GM21526 (cell line): ENCODE measurements at regions not wholly inside any gene's neighbourhood (a gene's known extent, or its start where the extent isn't known, plus 50 kb on each side); places are given as distances from the start of the nearest gene placed in this dataset.
"Not testable (repeated sequence)": the region's sequence is repeated elsewhere in the genome, so short reads cannot be mapped to it uniquely, and the experiment has no call there.

ENCODE experiments used
- ATAC-seq: cut with Tn5 transposase; IDR thresholded peaks from one replicate; pipeline ENCODE4 v1.9.1; 2021; ENCODE audit warnings: moderate library complexity; ENCODE audit not compliant: unreplicated experiment, low FRiP score

GRCh38 chr15:69751566-69751965 is 298.9 kb downstream of the RPLP1 start:
- no peak for ATAC-seq

DNA sequence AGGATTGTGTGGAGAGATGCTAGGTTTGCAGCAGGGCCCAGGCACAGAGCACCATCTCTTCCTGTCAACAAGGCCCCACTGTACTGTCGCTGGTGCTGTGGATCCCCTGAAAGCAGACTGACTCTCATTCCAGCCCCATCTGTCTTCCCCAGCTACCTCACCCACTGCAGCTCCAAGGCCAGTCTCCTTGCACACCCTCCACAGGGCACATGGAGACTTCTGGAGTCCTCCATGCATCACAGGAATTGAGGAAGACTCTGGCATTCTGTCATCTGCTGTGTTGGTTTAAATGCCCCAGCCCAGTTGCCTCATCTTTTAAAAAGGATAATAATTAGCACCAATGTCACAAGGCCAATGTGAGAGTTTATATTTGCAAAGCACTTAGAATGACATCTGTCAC is 301.2 kb downstream of the RPLP1 start:
- no peak for ATAC-seq

GRCh38 chr15:69754313-69754712 is 301.7 kb downstream of the RPLP1 start:
- ATAC-seq = no peak

- peak; percentile 70 for ATAC-seq
These were observed 303.1 kb downstream of the RPLP1 start for GRCh38 chr15:69755551-69756310.

GRCh38 chr15:69756440-69756839 is 303.8 kb downstream of the RPLP1 start:
- no peak for ATAC-seq

- no peak for ATAC-seq
These were observed 304.6 kb downstream of the RPLP1 start for GRCh38 chr15:69757186-69757585.

GRCh38 chr15:69758291-69758771 is 305.7 kb downstream of the RPLP1 start:
- no peak for ATAC-seq

DNA sequence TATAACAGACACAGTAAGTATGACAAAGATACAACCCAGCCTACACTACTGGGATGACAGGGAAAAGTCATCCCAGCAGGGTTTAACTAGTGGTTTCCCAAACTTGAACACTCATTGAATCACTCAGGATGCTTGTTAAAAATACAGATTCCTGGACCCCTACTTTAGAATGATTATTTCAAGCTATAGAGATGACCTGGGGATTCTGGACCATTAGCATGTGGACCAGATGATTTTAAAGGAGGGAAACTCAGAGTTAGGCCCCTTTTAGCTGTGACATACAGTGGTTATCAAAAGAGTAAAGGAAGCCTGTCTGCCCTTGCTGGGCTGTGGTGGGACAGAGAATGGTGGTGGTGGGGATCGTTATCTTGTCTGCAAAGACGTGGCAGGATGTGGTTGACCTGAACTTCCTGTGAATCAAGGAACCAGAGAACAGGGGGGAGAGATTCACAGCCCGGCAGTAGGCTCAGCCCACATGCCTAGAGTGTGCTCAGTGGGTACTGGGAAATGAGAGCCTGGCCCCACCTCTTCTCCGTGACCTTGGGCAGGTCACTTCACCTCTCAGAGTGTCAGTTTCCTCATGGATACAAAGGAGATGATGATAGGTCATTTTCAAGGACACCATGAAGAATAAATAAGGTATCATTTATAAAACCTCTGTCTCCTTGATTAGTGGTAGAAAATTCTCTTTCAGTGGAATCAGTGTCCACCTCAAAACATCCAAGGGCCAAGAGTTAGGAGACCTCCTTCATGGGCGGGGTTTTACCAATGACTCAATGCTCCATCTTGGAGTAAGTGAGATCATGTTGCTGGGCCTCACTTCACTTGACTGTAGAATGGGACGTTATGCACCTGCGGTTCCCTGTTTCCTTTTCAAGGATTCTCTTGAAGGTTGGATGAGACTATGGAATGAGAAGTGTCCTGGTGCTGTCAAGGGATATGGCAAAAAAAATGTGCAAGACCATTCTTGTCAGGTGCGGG is 306.5 kb downstream of the RPLP1 start:
- ATAC-seq = no peak

GRCh38 chr15:69760258-69760845 is 307.7 kb downstream of the RPLP1 start:
- no peak for ATAC-seq

GRCh38 chr15:69760890-69761568 is 308.4 kb downstream of the RPLP1 start:
- no peak for ATAC-seq

- no peak for ATAC-seq
These were observed 309.9 kb downstream of the RPLP1 start for GRCh38 chr15:69762373-69763148.

- no peak for ATAC-seq
These were observed 311.2 kb downstream of the RPLP1 start for GRCh38 chr15:69763831-69764230.

DNA sequence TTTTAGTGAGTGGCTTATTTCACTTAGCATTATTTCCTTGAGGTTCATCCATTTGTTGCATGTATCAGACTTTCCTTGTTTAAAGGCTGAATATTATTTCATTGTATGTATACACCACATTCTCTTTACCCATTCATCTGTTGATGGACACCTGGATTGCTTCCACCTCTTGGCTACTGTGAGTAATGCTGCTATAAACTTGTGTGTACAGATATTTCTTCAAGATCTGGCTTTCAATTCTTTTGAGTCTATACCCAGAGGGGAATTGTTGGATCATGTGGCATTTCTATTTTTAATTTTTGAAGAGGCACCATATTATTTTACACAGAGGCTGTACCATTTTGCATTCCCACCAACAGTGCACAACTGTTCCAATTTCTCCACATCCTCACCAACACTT is 313.5 kb downstream of the RPLP1 start:
- ATAC-seq = no peak

GRCh38 chr15:69767191-69767590 is 314.6 kb downstream of the RPLP1 start:
- no peak for ATAC-seq

DNA sequence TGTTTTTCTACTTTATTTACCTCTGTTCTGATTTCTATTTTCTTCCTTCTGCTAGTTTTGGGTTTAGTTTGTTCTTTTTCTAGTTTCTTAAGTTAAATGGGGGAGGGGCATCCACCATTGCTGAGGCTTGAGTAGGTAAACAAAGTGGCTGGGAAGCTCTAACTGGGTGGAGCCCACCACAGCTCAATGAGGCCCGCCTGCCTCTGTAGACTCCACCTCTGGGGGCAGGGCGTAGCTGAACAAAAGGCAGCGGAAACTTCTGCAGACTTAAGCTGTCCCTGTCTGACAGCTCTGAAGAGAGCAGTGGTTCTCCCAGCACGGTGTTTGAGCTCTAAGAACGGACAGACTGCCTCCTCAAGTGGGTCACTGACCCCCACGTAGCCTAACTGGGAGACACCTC is 316.7 kb downstream of the RPLP1 start:
- not testable (repeated sequence) for ATAC-seq

- ATAC-seq = not testable (repeated sequence)
These were observed 321.6 kb downstream of the RPLP1 start for GRCh38 chr15:69774258-69774657.

DNA sequence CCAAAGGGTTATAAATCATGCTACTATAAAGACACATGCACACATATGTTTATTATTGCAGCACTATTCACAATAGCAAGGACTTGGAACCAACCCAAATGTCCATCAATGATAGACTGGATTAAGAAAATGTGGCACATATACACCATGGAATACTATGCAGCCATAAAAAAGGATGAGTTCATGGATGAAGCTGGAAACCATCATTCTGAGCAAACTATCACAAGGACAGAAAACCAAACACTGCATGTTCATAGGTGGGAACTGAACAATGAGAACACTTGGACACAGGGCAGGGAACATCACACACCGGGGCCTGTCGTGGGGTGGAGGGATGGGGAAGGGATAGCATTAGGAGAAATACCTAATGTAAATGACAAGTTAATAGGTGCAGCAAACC is 322.1 kb downstream of the RPLP1 start:
- ATAC-seq = not testable (repeated sequence)

DNA sequence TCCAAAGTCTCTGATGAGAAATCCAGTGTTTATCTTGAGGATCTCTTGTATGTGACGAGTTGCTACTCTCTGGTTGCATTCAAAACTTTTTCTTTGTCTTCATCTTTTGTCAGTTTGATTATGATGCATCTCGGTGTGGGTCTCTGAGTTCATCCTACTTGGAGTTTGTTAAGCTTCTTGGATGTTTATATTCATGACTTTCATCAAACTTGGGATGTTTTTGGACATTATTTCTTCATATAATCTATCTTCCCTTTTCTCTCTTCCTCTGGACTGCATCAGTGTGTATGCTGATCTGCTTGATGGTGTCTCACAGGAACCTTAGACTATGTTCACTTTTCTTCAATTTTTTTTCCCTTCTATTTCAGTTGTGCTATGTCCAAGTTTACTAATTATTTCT is 320.4 kb downstream of the TLE3 start:
- ATAC-seq = no peak

- no peak for ATAC-seq
These were observed 317.3 kb downstream of the TLE3 start for GRCh38 chr15:69780374-69780773.

- no peak for ATAC-seq
These were observed 316.7 kb downstream of the TLE3 start for GRCh38 chr15:69780981-69781380.
